Endothelial cell of umbilical vein (primary cell): ENCODE measurements at regions not wholly inside any gene's neighbourhood (a gene's known extent, or its start where the extent isn't known, plus 50 kb on each side); places are given as distances from the start of the nearest gene placed in this dataset.

Experiments
- BruUV-seq: library from RNA; stranded (reverse); fragments of 400-500 nt; replicated peaks from 2 replicates; lab custom pipeline; 2021; lab: Mats Ljungman, UMichigan
- CTCF ChIA-PET: fragments of 300-600, 350-600 bp; sonication (Branson Sonifier 250); formaldehyde crosslinking; loops from one replicate; lab custom pipeline; 2021; ENCODE audit warnings: antibody characterized with exemption, inconsistent platforms; lab: Charles Lee
- POLR2A ChIA-PET: fragments of 300-600, 350-600 bp; sonication (Branson Sonifier 250); formaldehyde crosslinking; loops from one replicate; lab custom pipeline; 2021; ENCODE audit warnings: antibody characterized with exemption, inconsistent platforms; lab: Charles Lee
- DNase-seq: peaks from one replicate; pipeline ENCODE4 v3.0.0-alpha.2; 2011; ENCODE audit warnings: low read depth, low spot score
- FAIRE-seq: peaks from 2 replicates; lab custom pipeline; 2011; peaks lifted over from hg19 to GRCh38; lab: Jason Lieb, UNC
- H2AFZ ChIP-seq: 2 replicates; pipeline ENCODE4 v1.6.0; 2012; ENCODE audit warnings: low read depth, low read length, control low read depth, inconsistent platforms
- H3K27ac ChIP-seq: 2 replicates; pipeline ENCODE4 v1.5.1; 2011; ENCODE audit warnings: low read depth, mild to moderate bottlenecking, control low read depth, low read length, moderate library complexity; ENCODE audit not compliant: insufficient read depth
- H3K27me3 ChIP-seq, 2 experiments: 2 replicates each; pipeline versions ENCODE4 v1.6.0 to v1.6.1; 2011; ENCODE audit warnings: low read length in 2 of 2, mixed read lengths in 1 of 2; ENCODE audit not compliant: control insufficient read depth in 2 of 2, insufficient read depth in 2 of 2
- H3K36me3 ChIP-seq, 2 experiments: 2 replicates in 1 of 2; 3 replicates in 1 of 2; pipeline ENCODE4 v1.5.1; 2011; ENCODE audit warnings: low read length in 2 of 2, mild to moderate bottlenecking in 1 of 2, moderate library complexity in 1 of 2; ENCODE audit not compliant: control insufficient read depth in 2 of 2, insufficient read depth in 2 of 2; ENCODE audit errors: extremely low read depth in 1 of 2
- H3K4me1 ChIP-seq: 3 replicates; pipeline ENCODE4 v1.5.1; 2011; ENCODE audit warnings: mild to moderate bottlenecking, low read length; ENCODE audit not compliant: control insufficient read depth, insufficient read depth; ENCODE audit errors: extremely low read depth
- H3K4me2 ChIP-seq: 2 replicates; pipeline ENCODE4 v1.6.1; 2011; ENCODE audit warnings: low read length, control low read depth, mixed read lengths; ENCODE audit not compliant: insufficient read depth
- H3K4me3 ChIP-seq, 3 experiments: fragments of 200-600 bp in 1 of 3; sonication (generic), shearing (Covaris generic) in 1 of 3; replicated peaks in 1 of 3; 2 replicates each; pipeline ENCODE4 v1.5.1; 2011 to 2016; ENCODE audit warnings: control low read depth in 3 of 3, low read length in 3 of 3, mild to moderate bottlenecking in 2 of 3, inconsistent platforms in 1 of 3, low read depth in 1 of 3, moderate library complexity in 1 of 3; ENCODE audit not compliant: insufficient read depth in 1 of 3
- H3K79me2 ChIP-seq: 2 replicates; pipeline ENCODE4 v1.6.0; 2012; ENCODE audit warnings: low read length, inconsistent platforms; ENCODE audit not compliant: control insufficient read depth, insufficient read depth
- H3K9ac ChIP-seq: replicated peaks from 2 replicates; pipeline ENCODE3; 2011; ENCODE audit warnings: low read length, control low read depth; ENCODE audit not compliant: insufficient read depth; ENCODE audit errors: extremely low read depth
- H3K9me1 ChIP-seq: replicated peaks from 3 replicates; pipeline ENCODE4 v1.6.0; 2011; ENCODE audit warnings: mild to moderate bottlenecking, low read length; ENCODE audit not compliant: control insufficient read depth, insufficient read depth; ENCODE audit errors: extremely low read depth
- H3K9me3 ChIP-seq: replicated peaks from 2 replicates; pipeline ENCODE4 v1.5.1; 2012; ENCODE audit warnings: low read length, inconsistent platforms; ENCODE audit not compliant: control insufficient read depth, insufficient read depth
- H4K20me1 ChIP-seq: replicated peaks from 2 replicates; pipeline ENCODE3; 2011; ENCODE audit warnings: mild to moderate bottlenecking, low read length; ENCODE audit not compliant: control insufficient read depth, insufficient read depth; ENCODE audit errors: extremely low read depth
- EZH2 ChIP-seq: IDR thresholded peaks from 2 replicates; pipeline ENCODE4 v1.6.1; 2012; ENCODE audit warnings: borderline replicate concordance, low read depth, mild to moderate bottlenecking, moderate library complexity, low read length, inconsistent platforms; ENCODE audit not compliant: severe bottlenecking
- FOS ChIP-seq: IDR thresholded peaks from 2 replicates; pipeline ENCODE4 v1.6.1; 2011; ENCODE audit warnings: mild to moderate bottlenecking, low read length, moderate library complexity, borderline replicate concordance; ENCODE audit not compliant: insufficient read depth
- GATA2 ChIP-seq: IDR thresholded peaks from 2 replicates; pipeline ENCODE4 v1.7.0; 2011; ENCODE audit warnings: low read depth, mild to moderate bottlenecking, moderate library complexity, mixed read lengths, low read length; ENCODE audit not compliant: insufficient read length, insufficient read depth
- JUN ChIP-seq: IDR thresholded peaks from 2 replicates; pipeline ENCODE4 v1.6.1; 2011; ENCODE audit warnings: borderline replicate concordance, low read depth; ENCODE audit not compliant: insufficient read length, insufficient read depth
- MYC ChIP-seq: IDR thresholded peaks from one replicate; pipeline ENCODE4 v1.6.1; 2011; ENCODE audit warnings: mild to moderate bottlenecking, low read depth, low read length
- POLR2A ChIP-seq: IDR thresholded peaks from 2 replicates; pipeline ENCODE4 v1.6.1; 2012; ENCODE audit warnings: low read depth, mild to moderate bottlenecking, control low read depth, low read length
- POLR2AphosphoS5 ChIP-seq: IDR thresholded peaks from 2 replicates; pipeline ENCODE4 v1.6.1; 2012; ENCODE audit warnings: low read depth, mild to moderate bottlenecking, control low read depth, low read length, moderate library complexity; ENCODE audit not compliant: insufficient read depth
- dilution Hi-C: fragments of 300-500 bp; cut with MboI; formaldehyde crosslinking; loops from one replicate; pipeline ENCODE4 v1.15.0; 2019; ENCODE audit warnings: low sequenced_read_pairs; ENCODE audit not compliant: extremely low pct_ligation_motif_present
- intact Hi-C: fragments of 100-400 bp; cut with micrococcal nuclease; formaldehyde crosslinking; loops from one replicate; pipeline ENCODE4 v1.10.0; 2022
- TF ChIP-seq, protein P1 (sequence below): IDR thresholded peaks from 2 replicates; pipeline ENCODE4 v1.6.1; 2011; ENCODE audit not compliant: insufficient read depth, insufficient read length
- TF ChIP-seq, protein P2 (sequence below), 2 donors: IDR thresholded peaks; 1 replicate in 1 of 2; 2 replicates in 1 of 2; pipeline ENCODE4 v1.5.1; 2011; ENCODE audit warnings: low read length in 2 of 2, mild to moderate bottlenecking in 2 of 2, moderate library complexity in 2 of 2, control low read depth in 1 of 2, inconsistent platforms in 1 of 2, low read depth in 1 of 2; ENCODE audit not compliant: insufficient read depth in 1 of 2; ENCODE audit errors: extremely low read depth in 1 of 2

DNA sequence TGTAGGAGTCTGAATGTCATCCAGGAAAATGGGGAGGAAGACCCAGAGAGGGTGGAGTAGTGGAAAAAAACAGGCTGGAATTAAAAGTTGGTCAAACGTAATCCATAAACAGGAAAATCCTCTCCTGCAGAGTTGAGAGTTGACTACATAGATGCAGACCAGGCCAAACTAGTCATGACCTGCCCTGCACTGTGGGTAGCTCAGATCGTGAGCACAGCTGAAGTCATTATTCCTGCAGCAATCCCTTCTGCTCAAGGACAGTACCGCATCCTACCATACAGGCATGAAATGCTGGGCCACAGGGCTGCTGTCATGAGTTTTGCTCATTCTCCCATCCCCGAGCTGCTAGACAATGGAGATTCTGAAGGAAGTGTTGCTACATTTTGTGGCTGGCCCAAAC, 352.2 kb downstream of the EN1 start:
- no peak overlapping the region for H3K4me3 ChIP-seq
- dilution Hi-C loops (no loop called here), intact Hi-C loops (no loop called here)
- H2AFZ ChIP-seq, result no peak overlapping the region
- ChIA-PET CTCF (interaction anchor here (1.2 kb wide), 1 partner anchor 15 kb away, joined by 4 read pairs; no protein-coding TSS in a partner anchor), POLR2A (no interaction called here)
- no peak overlapping the region for H3K9ac ChIP-seq
- H3K36me3 ChIP-seq, result no peaks in the 10 kb centered on the region
- TF ChIP-seq EZH2 (no peak), GATA2 (no peak), MYC (no peak), FOS (no peak)
- TF ChIP-seq, protein P1, sequence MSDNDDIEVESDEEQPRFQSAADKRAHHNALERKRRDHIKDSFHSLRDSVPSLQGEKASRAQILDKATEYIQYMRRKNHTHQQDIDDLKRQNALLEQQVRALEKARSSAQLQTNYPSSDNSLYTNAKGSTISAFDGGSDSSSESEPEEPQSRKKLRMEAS, result no peak
- H3K4me2 ChIP-seq, result no peak overlapping the region
- no peaks in the 10 kb centered on the region for H3K4me1 ChIP-seq
- H3K79me2 ChIP-seq, result no peaks in the 10 kb centered on the region
- no peaks in the 10 kb centered on the region for H3K27me3 ChIP-seq
- FAIRE-seq, result no peak
- no TSS peak for BruUV-seq
- no peaks in the 10 kb centered on the region for H3K9me1 ChIP-seq
- H3K9me3 ChIP-seq, result no peaks in the 10 kb centered on the region
- H4K20me1 ChIP-seq, result no peaks in the 10 kb centered on the region
- H3K27ac ChIP-seq, result no peak overlapping the region
- DNase-seq, result no peak

DNA sequence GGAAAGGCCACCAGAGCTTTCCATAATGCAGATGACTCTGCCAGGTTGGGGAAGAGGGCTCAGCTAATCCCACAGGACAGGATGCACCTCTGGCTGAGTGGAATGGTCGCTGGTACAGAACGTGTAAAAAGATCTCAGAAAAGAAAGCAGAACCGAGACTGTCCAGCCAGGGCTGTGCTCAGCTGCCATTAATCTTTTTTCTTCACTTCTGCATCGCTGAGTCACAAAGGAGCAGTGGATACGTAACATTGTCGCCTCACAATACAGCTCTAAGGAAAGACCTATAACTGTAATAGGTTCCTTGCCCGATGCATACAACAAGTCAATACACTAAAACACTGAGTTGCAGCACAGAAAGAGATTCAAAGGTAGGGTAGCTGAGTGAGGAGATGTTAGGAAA, 354.2 kb downstream of the EN1 start:
- H3K36me3 ChIP-seq, result no peaks in the 10 kb centered on the region
- no peak overlapping the region for H2AFZ ChIP-seq
- no TSS peak for BruUV-seq
- intact Hi-C loops (no loop called here), dilution Hi-C loops (no loop called here)
- H4K20me1 ChIP-seq, result no peaks in the 10 kb centered on the region
- H3K9me1 ChIP-seq, result no peaks in the 10 kb centered on the region
- no peaks in the 10 kb centered on the region for H3K79me2 ChIP-seq
- H3K9me3 ChIP-seq, result no peaks in the 10 kb centered on the region
- ChIA-PET POLR2A (no interaction called here), CTCF (interaction anchor here (1.1 to 1.9 kb wide), 3 partner anchors 355 to 447 kb away, joined by 4 to 30 read pairs (median 5); no protein-coding TSS in a partner anchor)
- DNase-seq (no peak), FAIRE-seq (no peak)
- TF ChIP-seq POLR2A (no peak), MYC (no peak), POLR2AphosphoS5 (no peak), FOS (no peak), JUN (no peak), EZH2 (no peak)
- TF ChIP-seq, protein P1, result no peak
- TF ChIP-seq, protein P2, sequence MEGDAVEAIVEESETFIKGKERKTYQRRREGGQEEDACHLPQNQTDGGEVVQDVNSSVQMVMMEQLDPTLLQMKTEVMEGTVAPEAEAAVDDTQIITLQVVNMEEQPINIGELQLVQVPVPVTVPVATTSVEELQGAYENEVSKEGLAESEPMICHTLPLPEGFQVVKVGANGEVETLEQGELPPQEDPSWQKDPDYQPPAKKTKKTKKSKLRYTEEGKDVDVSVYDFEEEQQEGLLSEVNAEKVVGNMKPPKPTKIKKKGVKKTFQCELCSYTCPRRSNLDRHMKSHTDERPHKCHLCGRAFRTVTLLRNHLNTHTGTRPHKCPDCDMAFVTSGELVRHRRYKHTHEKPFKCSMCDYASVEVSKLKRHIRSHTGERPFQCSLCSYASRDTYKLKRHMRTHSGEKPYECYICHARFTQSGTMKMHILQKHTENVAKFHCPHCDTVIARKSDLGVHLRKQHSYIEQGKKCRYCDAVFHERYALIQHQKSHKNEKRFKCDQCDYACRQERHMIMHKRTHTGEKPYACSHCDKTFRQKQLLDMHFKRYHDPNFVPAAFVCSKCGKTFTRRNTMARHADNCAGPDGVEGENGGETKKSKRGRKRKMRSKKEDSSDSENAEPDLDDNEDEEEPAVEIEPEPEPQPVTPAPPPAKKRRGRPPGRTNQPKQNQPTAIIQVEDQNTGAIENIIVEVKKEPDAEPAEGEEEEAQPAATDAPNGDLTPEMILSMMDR (IDR thresholded peaks at IDR 0.05; ENCODE audit: extremely low read depth in 1 of 2, insufficient read depth in 1 of 2, low read depth in 1 of 2, low read length in 2 of 2), result no peak
- no peak overlapping the region for H3K4me2 ChIP-seq
- no peaks in the 10 kb centered on the region for H3K4me1 ChIP-seq
- no peak overlapping the region for H3K27ac ChIP-seq
- H3K27me3 ChIP-seq, result no peaks in the 10 kb centered on the region
- no peak overlapping the region for H3K4me3 ChIP-seq
- no peak overlapping the region for H3K9ac ChIP-seq
